ENCODE measurements at regions not wholly inside any gene's neighbourhood (a gene's known extent, or its start where the extent isn't known, plus 50 kb on each side); places are given as distances from the start of the nearest gene placed in this dataset.

- TF ChIP-seq EZH2 (IDR thresholded peaks at IDR 0.05; ENCODE audit: borderline replicate concordance, insufficient read depth, low read depth, low read length, poor library complexity, severe bottlenecking) (no peak), CTCF (IDR thresholded peaks at IDR 0.05) (no peak)
These were observed 176.6 kb downstream of the GIPC2 start for GRCh38 chr1:78222225-78222959.

Measured in B cell (primary cell).